ENCODE measurements at regions not wholly inside any gene's neighbourhood (a gene's known extent, or its start where the extent isn't known, plus 50 kb on each side); places are given as distances from the start of the nearest gene placed in this dataset.

DNA sequence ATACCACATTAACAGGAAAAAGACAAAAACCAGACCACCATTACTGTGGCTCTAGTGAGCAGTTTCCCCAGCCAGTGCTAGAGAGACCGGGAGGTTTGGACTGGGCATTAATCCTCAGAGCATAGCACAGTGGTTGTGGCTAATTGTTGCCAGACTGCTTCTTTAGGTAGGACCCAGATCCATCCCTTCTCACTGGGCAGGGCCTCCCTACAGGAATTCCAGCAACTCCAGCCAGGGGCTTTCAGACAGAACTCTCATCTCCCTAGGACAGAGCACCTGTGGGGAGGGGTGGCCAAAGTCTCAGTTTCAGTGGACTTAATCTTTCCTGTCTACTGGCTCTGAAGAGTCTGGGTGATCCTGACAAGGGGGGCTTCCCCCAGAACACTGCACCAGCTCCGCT lies 759.6 kb downstream of the SQOR start:
- TF ChIP-seq, protein P1, sequence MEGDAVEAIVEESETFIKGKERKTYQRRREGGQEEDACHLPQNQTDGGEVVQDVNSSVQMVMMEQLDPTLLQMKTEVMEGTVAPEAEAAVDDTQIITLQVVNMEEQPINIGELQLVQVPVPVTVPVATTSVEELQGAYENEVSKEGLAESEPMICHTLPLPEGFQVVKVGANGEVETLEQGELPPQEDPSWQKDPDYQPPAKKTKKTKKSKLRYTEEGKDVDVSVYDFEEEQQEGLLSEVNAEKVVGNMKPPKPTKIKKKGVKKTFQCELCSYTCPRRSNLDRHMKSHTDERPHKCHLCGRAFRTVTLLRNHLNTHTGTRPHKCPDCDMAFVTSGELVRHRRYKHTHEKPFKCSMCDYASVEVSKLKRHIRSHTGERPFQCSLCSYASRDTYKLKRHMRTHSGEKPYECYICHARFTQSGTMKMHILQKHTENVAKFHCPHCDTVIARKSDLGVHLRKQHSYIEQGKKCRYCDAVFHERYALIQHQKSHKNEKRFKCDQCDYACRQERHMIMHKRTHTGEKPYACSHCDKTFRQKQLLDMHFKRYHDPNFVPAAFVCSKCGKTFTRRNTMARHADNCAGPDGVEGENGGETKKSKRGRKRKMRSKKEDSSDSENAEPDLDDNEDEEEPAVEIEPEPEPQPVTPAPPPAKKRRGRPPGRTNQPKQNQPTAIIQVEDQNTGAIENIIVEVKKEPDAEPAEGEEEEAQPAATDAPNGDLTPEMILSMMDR (conservative IDR thresholded peaks at IDR 0.05; ENCODE audit: low read depth, low read length), result no peak
- no peak for TF ChIP-seq MXI1 (IDR thresholded peaks at IDR 0.05; ENCODE audit: borderline replicate concordance, low read depth, low read length)
- no peak for TF ChIP-seq RAD21 (IDR thresholded peaks at IDR 0.05; ENCODE audit: low read length)
- no peak for TF ChIP-seq POLR2A (IDR thresholded peaks at IDR 0.05; ENCODE audit: low read depth, low read length)
- no peak for TF ChIP-seq SMC3 (IDR thresholded peaks at IDR 0.05; ENCODE audit: low read depth, low read length)
- no peak for TF ChIP-seq CEBPB (IDR thresholded peaks at IDR 0.05; ENCODE audit: low read depth, low read length)
- no peak for TF ChIP-seq MAZ (IDR thresholded peaks at IDR 0.05; ENCODE audit: borderline replicate concordance, low read depth, low read length)
- TF ChIP-seq CHD1 (IDR thresholded peaks at IDR 0.05; ENCODE audit: low read depth, low read length), result no peak

Data from IMR-90 (cell line).